ENCODE measurements at regions not wholly inside any gene's neighbourhood (a gene's known extent, or its start where the extent isn't known, plus 50 kb on each side); places are given as distances from the start of the nearest gene placed in this dataset.

DNA sequence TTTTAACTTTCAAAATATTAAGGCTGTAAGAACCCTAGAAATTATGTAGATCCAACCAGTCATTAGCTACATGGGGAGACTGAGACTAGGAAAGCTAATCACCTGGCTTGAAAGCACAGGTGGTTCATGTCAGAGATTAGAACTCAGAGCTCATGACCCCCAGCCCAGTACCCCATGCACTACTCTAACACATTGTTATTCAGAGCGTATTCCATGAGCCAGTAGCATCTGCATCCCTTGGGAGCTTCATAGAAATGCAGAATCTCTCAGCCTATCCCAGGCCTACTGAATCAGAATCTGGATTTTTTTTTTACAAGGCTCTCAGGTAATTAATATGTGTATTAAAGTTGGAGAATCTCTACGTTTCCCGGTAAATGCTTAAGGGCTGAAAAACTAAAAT lies 161.7 kb downstream of the BTG1 start:
- no peak for DNase-seq (ENCODE audit: low read depth)
- H3K4me3 ChIP-seq (ENCODE audit: low read depth, low read length), result no peak overlapping the region

DNA sequence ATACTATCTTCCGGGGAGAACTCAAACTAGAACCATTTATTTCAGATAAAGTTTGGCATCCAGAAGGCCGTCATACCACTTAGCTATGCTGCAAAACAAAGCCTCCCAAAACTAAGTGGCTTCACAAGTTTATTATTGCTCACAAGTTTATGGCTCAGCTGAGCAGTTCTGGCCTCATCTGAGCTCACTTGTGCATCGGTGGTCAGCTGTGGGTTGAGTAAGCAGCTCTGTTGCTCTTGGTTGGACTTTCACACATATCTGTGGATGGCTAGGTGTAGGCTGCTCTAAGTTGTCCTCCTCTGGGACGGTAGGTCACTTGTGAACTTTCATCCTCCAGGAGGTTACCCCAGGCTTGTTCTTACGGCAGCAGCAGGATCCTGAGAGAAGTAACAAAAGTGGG lies 162.7 kb downstream of the BTG1 start:
- no peak for DNase-seq (ENCODE audit: low read depth)
- H3K4me3 ChIP-seq (ENCODE audit: low read depth, low read length), result no peak overlapping the region

DNA sequence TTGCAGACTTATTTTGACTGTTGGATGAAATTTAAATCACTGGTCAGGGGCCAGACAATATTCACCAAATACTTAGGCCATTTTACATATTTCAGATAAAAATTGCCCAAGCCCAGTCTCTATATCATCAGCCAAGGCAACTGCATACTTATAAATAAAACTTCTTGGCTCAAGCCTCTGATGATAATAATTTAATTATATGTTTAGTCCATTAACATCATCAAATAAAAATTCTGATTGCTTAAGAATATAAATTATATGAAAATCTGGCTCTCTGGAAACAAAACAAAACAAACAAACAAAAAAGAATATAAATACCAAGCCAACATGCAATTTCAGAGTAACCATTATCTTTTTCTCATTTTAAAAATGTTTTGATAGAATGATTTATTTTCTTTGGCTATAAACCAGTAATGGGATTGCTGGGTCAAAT lies 165.2 kb downstream of the BTG1 start:
- DNase-seq (ENCODE audit: low read depth), result no peak
- H3K4me3 ChIP-seq (ENCODE audit: low read depth, low read length), result no peak overlapping the region

DNA sequence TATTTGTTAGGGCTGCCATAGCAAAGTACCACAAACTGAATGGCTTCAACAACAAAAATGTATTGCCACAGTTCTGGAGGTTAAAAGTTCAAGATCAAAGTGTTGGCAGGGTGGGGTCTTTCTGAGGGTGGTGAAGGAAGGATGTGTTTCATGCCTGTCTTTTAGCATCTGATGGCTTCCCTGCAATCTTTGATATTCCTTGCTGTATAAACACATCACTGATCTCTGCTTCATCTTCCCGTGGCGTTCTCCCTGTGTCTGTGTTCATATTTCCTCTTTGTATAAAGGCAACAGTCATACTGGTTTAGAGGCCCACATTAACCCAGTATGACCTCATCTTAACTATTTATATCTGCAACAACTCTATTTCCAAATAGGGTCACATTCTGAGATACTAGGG lies 167.5 kb downstream of the BTG1 start:
- DNase-seq (ENCODE audit: low read depth), result no peak
- H3K4me3 ChIP-seq (ENCODE audit: low read depth, low read length), result no peak overlapping the region

DNA sequence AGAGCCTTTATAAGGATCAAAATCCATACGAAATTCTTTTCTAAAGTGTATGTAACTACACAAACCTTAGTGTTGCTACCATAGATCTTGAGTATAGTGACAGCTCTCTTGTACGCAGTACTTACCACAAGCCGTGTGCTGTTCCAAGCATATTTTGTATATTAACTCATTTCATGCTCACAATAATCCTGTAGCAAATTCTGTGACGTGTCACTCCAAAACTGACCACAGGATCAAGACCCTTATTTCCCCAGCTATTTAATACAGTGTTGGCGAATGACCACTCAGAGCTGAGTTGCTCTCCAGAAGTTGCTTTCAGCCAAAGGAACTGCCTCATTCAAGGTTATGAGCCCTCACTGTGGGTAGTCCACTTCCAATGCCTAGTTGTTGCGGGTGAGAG lies 169.8 kb downstream of the BTG1 start:
- no peak overlapping the region for H3K4me3 ChIP-seq (ENCODE audit: low read depth, low read length)
- DNase-seq (ENCODE audit: low read depth), result no peak

DNA sequence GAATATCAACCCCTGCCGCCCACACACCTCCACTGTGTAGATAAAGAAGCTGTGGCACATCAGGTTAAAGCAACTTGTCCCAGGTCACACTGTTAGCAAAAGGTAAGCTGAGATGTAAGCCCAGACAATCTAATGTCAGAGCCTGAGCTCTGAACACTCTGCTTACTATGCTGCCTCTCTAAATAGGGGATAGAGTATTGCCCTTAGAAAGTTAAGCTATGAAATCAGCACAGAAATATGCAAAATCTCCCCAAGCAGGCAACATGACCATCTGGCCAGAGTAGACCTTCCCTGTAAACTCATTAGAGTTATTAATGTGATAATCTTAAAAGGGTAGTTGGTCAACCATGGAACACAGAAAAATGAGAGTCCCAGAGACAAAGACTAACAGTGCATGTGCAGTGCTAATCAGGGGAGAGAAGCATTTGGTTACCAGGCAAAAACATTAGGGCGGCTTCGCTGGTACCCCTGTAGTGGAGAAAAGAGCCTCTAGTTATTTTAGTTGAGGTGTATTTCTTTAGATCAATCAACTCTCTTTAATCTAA lies 171.0 kb downstream of the BTG1 start:
- H3K4me3 ChIP-seq (ENCODE audit: low read depth, low read length), result no peak overlapping the region
- DNase-seq (ENCODE audit: low read depth), result no peak

DNA sequence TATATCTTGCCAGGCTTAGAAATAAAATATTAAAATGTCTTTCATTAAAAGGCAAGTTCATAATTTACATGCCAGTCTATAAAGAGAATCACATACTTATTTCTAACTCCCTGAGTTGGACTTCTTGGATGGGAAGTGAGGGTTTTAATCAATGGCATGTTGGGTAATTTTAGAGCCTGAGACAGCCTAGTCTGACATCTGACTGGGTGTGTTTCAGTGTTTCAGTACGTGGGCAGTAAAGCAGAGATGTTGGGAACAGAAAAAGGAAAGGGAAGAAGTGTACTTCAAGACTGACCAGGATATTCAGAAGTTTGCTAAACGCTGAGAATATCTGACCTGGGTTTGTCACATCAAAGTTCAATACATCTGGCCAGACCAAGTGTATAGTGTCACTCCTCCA lies 171.8 kb downstream of the BTG1 start:
- H3K4me3 ChIP-seq (ENCODE audit: low read depth, low read length), result no peak overlapping the region
- no peak for DNase-seq (ENCODE audit: low read depth)

DNA sequence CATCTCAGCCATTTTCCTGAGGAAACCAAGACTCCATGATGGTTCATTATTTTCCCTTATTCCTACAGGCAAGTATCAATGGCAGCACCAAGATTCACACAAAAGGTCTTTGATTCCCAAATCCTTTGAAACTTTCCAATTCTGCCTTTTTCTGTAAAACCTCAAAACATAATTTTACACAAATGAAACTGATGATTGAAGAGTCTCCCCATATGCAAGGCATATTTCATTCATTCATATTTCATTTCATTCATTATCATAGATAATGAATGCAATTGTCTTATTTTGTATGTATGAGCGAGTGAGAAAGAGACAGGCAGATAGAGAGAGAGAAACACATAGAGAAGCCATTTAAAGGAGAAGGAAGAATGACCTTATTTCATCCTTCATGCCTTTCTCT lies 172.8 kb downstream of the BTG1 start:
- DNase-seq (ENCODE audit: low read depth), result no peak

DNA sequence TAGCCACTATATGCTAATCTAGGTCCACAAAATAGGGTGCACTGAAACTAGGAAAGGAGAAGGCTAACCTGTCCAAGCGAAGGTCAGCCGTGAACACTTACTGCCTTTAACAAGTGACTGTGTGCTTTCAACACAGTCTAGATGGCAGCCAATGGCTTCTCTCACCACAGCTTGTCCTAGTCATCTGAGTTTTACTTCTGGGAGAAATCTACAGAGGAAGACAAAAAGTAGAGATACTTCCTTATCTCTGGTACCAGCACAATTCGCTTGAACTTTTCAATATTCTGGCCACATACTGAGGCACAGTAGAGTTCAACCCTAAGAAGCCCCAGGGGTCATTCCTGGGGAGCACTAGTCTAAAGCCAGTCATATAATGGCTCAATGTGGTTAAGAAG lies 176.9 kb downstream of the BTG1 start:
- H3K4me3 ChIP-seq (ENCODE audit: low read depth, low read length), result no peak overlapping the region
- no peak for DNase-seq (ENCODE audit: low read depth)

More for the DNA sequence above, 172.8 kb downstream of the BTG1 start:
- no peak overlapping the region for H3K4me3 ChIP-seq (ENCODE audit: low read depth, low read length)

DNA sequence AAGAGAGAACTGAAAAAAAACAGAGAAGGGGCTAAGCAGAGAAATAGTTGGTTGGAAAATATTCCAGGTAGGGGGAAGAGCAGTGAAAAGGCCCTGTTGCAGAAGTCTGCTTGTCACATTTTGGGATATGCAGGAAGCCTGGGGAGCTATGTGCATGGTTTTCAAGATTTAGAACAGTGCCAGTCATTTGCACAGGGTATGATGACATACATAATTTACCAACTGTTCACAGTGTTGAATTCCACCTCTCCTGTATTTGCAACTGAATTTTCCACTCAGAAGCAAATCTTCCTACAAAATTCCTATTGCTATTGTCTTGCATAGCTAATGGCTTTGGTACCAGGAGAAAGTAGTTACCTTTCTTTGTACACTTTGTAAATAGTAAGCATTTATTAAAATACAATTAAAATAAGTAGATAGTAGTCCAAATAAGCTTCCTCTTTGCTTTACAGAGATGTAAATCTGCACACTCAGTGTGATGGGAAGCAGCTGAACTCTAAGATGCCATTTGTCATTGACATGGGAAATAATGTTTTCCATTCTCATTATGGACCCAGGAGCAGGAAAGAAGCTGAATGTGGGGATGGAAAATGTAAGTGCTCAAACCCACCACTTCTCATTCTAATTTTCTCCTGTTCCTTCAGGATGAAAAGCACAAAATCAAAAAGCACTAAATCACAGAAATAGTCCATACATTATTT lies 177.4 kb downstream of the BTG1 start:
- H3K4me3 ChIP-seq (ENCODE audit: low read depth, low read length), result no peak overlapping the region
- no peak for DNase-seq (ENCODE audit: low read depth)

DNA sequence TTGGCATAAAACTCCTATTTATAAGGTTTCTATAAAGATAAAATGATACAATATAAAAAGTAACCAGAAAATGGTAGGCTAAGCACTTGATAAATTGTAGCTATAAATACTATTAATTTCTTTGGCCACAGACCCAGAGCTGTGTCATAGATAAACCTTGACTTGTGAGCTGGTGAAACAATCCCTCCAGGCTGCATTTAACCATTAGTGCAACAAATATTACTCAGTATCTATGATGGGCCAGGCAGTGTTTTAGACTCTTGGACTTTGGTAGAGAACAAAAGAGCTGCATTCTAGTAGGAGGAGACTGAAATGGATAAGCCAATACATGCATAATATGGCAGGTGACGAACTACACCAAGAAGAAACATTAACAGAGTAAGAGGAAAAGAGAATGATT lies 178.1 kb downstream of the BTG1 start:
- no peak for DNase-seq (ENCODE audit: low read depth)
- H3K4me3 ChIP-seq (ENCODE audit: low read depth, low read length), result no peak overlapping the region

DNA sequence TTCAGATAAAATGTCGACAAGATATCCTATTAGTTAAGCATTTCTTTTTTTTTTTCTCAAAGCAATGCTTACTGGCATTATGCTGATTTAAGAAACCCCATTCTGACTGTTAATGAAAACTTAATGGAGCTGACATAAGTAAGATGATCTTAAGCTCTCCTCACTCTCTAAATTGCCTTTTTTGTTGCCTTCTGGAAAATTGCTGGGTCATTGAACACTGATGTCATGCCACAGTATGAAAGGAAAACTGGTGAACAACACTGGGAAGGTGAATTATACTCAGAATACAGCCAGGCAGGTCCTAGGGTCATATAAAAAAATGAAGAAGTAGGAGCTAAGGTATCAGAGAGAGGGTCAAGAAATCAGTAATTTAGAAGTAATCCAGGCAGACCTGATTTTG lies 179.9 kb downstream of the BTG1 start:
- H3K4me3 ChIP-seq (ENCODE audit: low read depth, low read length), result no peak overlapping the region
- DNase-seq (ENCODE audit: low read depth), result no peak

DNA sequence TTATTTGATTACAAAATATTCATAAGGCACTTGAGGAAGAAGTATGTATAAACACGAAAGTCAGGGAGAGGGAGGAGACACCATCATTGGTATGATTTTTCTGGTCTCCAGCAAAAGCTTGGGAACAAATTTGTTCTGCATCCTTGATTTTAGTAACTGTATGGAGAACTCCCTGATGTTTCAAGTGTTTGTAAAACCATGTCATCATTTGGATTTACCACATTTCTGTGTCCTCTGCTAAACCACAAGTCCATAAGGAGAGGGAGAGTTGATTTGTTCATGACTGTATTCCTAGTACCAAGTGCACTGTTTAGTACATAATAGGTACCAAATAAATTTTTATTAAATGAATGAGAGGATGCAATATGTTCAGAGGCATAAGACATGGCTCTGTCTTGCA lies 181.1 kb downstream of the BTG1 start:
- H3K4me3 ChIP-seq (ENCODE audit: low read depth, low read length), result no peak overlapping the region
- no peak for DNase-seq (ENCODE audit: low read depth)

DNA sequence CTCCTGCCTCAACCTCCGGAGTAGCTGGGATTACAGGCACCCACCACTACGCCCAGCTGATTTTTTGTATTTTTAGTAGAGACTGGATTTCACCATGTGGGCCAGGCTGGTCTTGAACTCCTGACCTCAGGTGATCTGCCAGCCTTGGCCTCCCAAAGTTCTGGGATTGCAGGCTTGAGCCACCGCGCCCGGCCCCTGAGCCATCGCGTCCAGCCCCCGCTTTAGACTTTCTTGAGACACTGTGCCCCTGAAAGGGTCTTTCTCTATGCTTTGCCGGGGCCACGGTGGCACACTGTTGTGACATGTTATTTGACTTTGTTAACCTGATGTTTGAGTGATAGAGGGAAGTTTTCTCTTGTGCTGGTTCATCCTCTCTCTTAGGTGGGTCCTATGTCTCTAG lies 186.4 kb downstream of the BTG1 start:
- H3K4me3 ChIP-seq (ENCODE audit: low read depth, low read length), result no peak overlapping the region
- no peak for DNase-seq (ENCODE audit: low read depth)

DNA sequence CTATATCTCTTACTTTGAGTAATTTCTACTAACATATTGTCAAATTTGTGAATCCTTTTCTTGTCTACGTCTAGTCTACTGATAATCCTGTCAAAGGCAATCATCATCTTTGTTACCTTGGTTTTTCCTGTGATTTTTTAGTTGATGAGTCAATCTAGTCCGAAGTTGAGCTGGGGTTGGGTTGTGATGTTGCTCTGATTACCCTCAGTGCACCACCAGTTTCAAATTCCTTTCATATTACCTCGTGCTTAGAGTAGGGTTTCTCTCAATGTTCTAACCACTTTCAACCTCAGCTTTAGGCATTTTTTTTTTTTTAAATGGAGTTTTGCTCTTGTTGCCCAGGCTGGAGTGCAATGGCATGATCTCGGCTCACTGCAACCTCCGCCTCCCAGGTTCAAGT lies 186.8 kb downstream of the BTG1 start:
- no peak overlapping the region for H3K4me3 ChIP-seq (ENCODE audit: low read depth, low read length)
- DNase-seq (ENCODE audit: low read depth), result peak; percentile 46

DNA sequence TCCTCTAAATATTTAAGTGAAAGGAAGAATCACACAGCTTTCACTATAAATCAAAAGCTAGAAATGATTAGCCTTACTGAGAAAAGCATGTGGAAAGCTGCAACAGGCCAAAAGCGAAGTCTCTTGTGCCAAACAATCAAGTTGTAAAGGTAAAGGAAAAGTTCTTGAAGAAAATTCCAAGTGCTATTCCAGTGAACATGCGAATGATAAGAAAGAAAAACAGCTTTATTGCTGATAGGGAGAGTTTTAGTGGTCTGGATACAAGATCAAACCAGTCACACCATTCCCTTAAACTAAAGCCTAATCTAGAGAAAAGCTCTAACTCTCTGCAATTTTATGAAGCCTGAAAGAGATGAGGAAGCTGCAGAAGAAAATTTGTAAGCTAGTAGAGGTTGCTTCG lies 190.9 kb downstream of the BTG1 start:
- no peak for DNase-seq (ENCODE audit: low read depth)
- H3K4me3 ChIP-seq (ENCODE audit: low read depth, low read length), result no peak overlapping the region

DNA sequence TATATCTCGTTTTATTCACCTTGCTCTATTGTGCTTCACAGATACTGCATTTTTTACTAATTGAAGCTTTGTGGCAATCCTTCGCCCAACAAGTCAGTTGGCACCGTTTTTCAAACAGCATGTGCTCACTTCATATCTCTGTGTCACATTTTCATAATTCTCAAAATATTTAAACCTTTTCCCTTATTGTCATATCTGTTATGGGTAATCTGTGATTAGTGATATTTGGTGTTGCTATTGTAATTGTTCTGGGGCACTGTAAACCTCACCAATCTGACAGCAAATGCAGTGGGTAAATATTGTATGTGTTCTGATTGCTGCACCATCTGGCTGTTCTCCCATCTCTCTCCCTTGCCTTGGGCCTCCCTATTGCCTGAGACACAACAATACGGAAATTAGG lies 191.3 kb downstream of the BTG1 start:
- H3K4me3 ChIP-seq (ENCODE audit: low read depth, low read length), result no peak overlapping the region
- DNase-seq (ENCODE audit: low read depth), result no peak

DNA sequence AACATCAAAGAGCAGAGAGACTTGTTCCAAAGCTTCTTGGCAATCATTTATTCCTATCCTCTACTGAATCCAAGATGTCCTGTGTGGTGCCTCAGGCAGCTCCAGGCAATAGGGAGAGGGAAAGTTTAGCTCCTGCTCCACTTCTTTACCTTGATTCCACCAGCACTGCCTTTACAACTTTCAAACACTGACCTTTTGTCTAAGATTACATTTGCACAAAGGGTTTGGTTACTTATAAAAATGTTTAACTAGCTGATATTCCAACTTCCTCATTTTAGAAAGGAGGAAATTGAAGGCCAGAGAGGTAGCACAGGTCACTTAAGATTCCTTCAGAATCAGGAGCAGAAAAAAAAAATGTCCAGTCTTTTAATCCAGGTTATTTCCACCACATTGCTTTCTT lies 192.7 kb downstream of the BTG1 start:
- no peak for DNase-seq (ENCODE audit: low read depth)
- no peak overlapping the region for H3K4me3 ChIP-seq (ENCODE audit: low read depth, low read length)

DNA sequence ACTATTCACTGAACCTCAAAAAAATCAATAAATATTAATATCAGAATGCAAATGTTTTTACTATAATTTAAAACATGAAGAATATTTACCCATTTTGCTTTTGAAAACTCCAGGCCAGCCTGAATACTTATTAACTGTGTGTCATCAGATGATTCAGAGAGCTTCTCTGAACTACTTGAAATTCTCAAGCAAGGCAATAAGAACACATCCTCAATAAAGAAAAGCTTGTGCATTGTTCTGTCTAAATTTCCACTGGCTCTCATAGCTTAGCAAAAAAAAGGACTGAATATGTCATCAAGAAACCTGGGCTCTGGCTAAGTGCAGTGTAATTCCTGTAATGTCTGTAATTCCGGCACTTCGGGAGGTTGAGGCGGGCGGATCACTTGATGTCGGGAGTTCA lies 194.1 kb downstream of the BTG1 start:
- no peak overlapping the region for H3K4me3 ChIP-seq (ENCODE audit: low read depth, low read length)
- no peak for DNase-seq (ENCODE audit: low read depth)

DNA sequence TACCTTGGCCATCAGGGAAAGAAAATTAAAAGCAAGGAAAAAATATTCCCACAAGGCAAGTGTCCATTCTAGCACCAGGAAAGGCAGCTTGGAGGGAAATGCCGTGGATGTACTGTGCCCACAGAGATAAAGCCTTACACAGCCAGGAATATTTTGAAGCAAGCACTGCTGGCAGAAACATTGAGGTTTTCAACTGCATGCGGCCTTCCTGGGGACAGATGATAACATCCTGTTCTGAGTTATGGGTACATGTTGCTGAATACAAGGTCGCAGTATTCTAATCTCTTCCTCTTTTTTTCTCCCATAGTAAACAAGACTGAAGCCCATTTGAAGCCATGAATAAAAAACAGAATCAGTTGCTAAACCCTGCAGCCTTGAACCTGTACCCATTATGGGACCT lies 197.1 kb downstream of the BTG1 start:
- DNase-seq (ENCODE audit: low read depth), result no peak
- no peak overlapping the region for H3K4me3 ChIP-seq (ENCODE audit: low read depth, low read length)

DNA sequence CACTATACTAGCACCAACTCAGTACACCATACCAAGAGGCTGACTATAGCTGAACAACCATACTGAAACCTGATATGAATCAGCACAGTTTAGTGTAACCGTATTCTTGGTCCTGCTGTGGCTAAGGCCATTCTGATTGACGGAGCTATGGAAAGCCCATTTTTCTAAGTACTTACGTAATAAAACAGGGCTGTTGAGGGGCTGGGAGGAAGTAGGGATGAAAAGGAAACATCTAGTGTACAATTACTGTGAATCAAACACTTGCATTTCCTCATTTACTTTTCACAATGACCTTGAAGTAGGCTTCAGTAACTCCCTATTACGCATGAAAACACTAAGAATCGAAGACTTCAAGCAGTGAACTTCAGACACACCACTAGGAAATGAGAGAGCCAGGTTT lies 198.2 kb downstream of the BTG1 start:
- no peak overlapping the region for H3K4me3 ChIP-seq (ENCODE audit: low read depth, low read length)
- DNase-seq (ENCODE audit: low read depth), result no peak

DNA sequence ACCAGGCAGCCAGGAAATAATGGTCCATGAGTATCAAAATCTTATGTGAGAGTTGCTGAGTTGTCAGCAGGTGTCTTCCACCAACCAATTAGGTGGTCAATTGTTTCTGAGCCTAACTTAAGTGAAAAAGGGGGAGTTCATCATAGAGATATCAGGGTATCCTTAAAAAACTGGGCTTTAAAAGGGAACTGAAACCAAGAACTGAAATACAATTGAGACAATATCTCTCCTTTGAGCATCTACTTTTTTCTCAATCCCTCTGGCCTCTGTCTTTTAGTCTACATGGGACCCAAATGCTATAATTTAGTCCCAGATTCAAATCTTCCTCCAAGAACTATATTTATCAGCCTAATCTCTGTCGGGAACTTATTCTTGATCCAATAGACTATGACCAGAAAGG lies 201.0 kb downstream of the BTG1 start:
- no peak for DNase-seq (ENCODE audit: low read depth)

More for the DNA sequence above, 201.0 kb downstream of the BTG1 start:
- H3K4me3 ChIP-seq (ENCODE audit: low read depth, low read length), result no peak overlapping the region
